Left colon (tissue), 2 donors: ENCODE measurements at regions not wholly inside any gene's neighbourhood (a gene's known extent, or its start where the extent isn't known, plus 50 kb on each side); places are given as distances from the start of the nearest gene placed in this dataset.
A peak's percentile ranks its signal among the peaks of the same experiment; 100 is the strongest.
"Not testable (repeated sequence)": the region's sequence is repeated elsewhere in the genome, so short reads cannot be mapped to it uniquely, and the experiment has no call there.

Source experiments
- ATAC-seq: fragments of 200-7000 bp; cut with Tn5 transposase; one replicate; pipeline ENCODE4 v1.9.1; 2020; ENCODE audit warnings: mild to moderate bottlenecking, moderate library complexity
- DNase-seq, 2 donors: peaks; one replicate each; pipeline ENCODE4 v3.0.0-alpha.2; 2020
- intact Hi-C, 2 donors: fragments of 100-400 bp; cut with DNase I in 1 of 2; cut with micrococcal nuclease in 1 of 2; formaldehyde crosslinking; loops; one replicate each; pipeline versions ENCODE4 v1.11.2 to v1.14.0; 2022; cut with DNase I, micrococcal nuclease
- donor health status: DM: no; HTN: no; CAD: no.
- donor health status: DM: yes; HTN: yes; CAD: no.

- intact Hi-C loops, result no loop called here
- ATAC-seq, result peak; percentile 66
- no peak for DNase-seq
Observed at GRCh38 chr14:45658917-45659299, 405.9 kb upstream of the MIS18BP1 start.

DNA sequence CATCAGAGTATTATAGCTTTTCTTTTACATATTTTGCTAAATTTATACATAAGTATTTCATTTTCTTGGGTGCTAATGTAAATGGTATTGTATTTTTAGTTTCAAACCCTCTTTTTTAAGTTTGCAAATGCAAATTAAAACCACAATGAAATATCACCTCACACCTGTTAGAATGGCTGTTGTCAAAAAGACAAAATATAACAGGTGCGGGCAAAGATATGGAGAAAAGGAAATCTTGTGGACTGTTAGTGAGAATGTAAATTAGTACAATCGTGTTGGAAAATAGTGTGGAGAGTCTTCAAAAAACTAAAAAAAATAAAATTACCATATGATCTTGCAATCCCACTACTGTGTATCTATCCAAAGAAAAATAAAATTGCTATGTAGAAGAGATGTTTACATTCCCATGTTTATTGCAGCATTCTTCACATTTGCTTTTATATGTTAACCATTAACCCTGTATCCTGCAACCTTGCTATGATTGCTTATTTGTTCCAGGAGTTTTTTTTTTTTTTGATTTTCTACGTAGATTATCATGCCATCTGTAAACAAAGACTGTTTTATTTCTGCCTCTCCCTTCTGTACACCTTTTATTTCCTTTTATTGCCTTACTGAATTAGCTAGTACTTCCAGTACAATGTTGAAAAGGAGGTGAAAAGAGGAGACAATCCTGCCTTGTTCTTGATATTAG, 405.4 kb upstream of the MIS18BP1 start:
- DNase-seq, result no peak
- intact Hi-C loops, result no loop called here
- peak; percentile 95 for ATAC-seq

DNA sequence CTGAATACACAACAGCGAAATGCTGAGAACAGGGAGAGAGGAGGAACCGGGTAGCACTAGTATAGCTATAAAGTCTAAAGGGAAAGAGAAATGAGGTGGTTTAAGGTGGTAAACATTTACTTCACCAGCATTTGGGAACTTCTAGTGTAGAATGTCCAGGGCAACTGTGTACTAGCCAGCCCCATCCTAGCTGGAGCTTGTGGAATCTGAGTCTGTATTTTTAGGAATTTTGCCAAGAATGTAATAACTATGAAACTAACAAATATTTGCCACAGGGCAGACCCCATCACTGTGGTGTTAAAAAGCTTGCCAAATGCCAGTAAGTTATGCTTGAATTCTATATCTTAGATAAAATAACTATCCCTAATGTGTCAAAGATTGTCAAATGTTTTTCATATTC, 398.9 kb upstream of the MIS18BP1 start:
- ATAC-seq (no peak), DNase-seq (no peak)
- intact Hi-C loops, result no loop called here

DNA sequence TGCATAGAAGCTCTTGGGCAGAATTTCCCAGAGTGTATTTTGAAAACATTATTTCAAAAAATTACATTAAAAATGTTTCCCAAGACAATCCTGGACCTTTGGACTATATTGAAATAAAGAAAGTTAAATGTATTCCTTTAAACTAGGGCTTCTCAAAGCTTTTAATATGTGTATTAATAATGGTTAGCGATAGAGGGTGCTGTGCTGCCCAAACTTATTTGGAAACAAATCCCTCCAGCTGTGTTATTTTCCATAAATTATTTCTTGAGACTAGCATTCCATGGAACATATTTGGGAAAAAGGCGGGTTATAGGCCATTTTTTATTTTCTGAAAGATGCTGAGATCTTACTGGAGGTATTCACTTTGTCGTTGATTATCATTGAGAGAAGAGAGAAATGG, 397.8 kb upstream of the MIS18BP1 start:
- ATAC-seq (no peak), DNase-seq (no peak)
- intact Hi-C loops, result no loop called here

- intact Hi-C loops, result no loop called here
- ATAC-seq (no peak), DNase-seq (no peak)
Observed at GRCh38 chr14:45649051-45649450, 396.0 kb upstream of the MIS18BP1 start.

GRCh38 chr14:45641541-45641940, 388.5 kb upstream of the MIS18BP1 start:
- intact Hi-C loops, result no loop called here
- no peak for ATAC-seq
- DNase-seq, result no peak

- intact Hi-C loops, ATAC-seq, DNase-seq: not testable (repeated sequence)
Observed at GRCh38 chr14:45634651-45635441, 381.8 kb upstream of the MIS18BP1 start.

- no peak for ATAC-seq
- intact Hi-C loops, result no loop called here
- no peak for DNase-seq
Observed at GRCh38 chr14:45633220-45633984, 380.4 kb upstream of the MIS18BP1 start.

- DNase-seq, result no peak
- ATAC-seq, result no peak
- intact Hi-C loops, result no loop called here
Observed at GRCh38 chr14:45621731-45622130, 368.7 kb upstream of the MIS18BP1 start.

- DNase-seq (no peak), ATAC-seq (no peak)
- intact Hi-C loops, result no loop called here
Observed at GRCh38 chr14:45619831-45620230, 366.8 kb upstream of the MIS18BP1 start.

GRCh38 chr14:45610318-45610717, 357.3 kb upstream of the MIS18BP1 start:
- no peak for DNase-seq
- intact Hi-C loops, result no loop called here
- peak; percentile 83 for ATAC-seq

DNA sequence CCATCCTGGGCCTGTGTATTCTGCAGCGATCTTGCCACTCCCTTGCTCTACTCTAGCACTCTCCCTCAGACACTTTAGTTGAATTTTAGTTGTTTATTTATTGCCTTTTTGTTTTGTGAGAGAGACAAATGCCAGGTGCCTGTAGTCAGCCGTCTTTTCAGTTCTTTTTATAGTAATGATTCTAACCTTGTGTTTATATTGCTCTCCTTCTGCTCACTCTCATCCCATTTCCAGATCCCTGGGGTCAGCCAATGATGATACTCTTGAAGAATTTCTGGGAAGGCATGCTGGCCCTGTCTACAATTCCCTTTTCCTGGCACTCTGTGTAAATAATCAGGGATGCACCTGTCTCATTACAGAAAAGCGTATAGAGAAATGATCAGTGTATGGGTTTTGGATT, 334.1 kb upstream of the MIS18BP1 start:
- intact Hi-C loops, result no loop called here
- ATAC-seq, result no peak
- no peak for DNase-seq

GRCh38 chr14:45559626-45560025, 306.6 kb upstream of the MIS18BP1 start:
- no peak for DNase-seq
- intact Hi-C loops, result no loop called here
- ATAC-seq, result no peak

DNA sequence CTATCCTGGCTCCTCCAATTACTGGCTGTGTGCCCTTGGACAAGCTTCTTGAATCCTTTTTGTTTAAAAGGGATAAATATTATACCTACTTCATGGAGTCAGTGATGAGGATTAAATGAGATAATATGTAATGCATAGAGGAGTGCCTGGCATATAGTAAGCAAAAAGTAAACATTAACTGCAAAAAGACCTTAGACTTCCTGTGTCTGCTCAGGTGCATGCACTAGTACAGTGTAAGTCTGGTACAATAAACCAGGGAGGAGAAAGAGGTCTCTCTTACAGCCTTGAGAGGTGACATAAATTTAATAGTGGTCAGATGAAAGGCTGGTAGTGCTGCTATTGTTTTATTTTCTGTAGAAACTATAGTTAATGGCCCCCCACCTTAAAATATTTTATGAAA, 305.2 kb upstream of the MIS18BP1 start:
- DNase-seq, result no peak
- intact Hi-C loops, result no loop called here
- peak; percentile 87 for ATAC-seq

GRCh38 chr14:45553981-45554380, 301.0 kb upstream of the MIS18BP1 start:
- DNase-seq (no peak), ATAC-seq (peak; percentile 68)
- intact Hi-C loops, result no loop called here

GRCh38 chr14:45551240-45551820, 298.3 kb upstream of the MIS18BP1 start:
- DNase-seq, result peak; percentile 45 to 60
- intact Hi-C loops, ATAC-seq: not testable (repeated sequence)

DNA sequence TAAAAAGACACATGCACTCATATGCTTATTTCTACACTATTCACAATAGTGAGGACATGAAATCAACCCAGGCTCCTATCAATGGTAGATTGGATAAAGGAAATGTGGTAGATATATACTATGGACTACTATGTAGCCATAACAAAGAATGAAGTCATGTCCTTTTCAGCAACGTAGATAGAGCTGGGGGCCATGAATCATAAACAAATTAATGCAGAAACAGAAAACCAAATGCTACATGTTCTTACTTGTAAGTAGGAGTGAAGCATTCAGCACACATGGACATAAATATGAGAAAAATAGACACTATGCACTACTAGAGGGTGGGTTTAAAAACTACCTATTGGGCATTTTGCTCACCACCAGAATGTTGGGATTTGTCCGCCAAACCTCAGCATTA, 278.0 kb upstream of the MIS18BP1 start:
- intact Hi-C loops, result no loop called here
- ATAC-seq (no peak), DNase-seq (no peak)

GRCh38 chr14:45526715-45527549, 273.9 kb upstream of the MIS18BP1 start:
- ATAC-seq (peak; percentile 71), DNase-seq (no peak)
- intact Hi-C loops, result no loop called here

GRCh38 chr14:45519766-45520165, 266.8 kb upstream of the MIS18BP1 start:
- DNase-seq (no peak), ATAC-seq (no peak)
- intact Hi-C loops, result no loop called here
